GM18511 (cell line): ENCODE measurements at regions not wholly inside any gene's neighbourhood (a gene's known extent, or its start where the extent isn't known, plus 50 kb on each side); places are given as distances from the start of the nearest gene placed in this dataset.
"Not testable (repeated sequence)": the region's sequence is repeated elsewhere in the genome, so short reads cannot be mapped to it uniquely, and the experiment has no call there.

Experiments used
- ATAC-seq: cut with Tn5 transposase; IDR thresholded peaks from one replicate; pipeline ENCODE4 v1.9.1; 2021; ENCODE audit warnings: mild to moderate bottlenecking, moderate library complexity; ENCODE audit not compliant: unreplicated experiment

GRCh38 chr4:134747108-134747805 lies 545.7 kb upstream of the PABPC4L start:
- ATAC-seq, result no peak

GRCh38 chr4:134740290-134740689 lies 538.7 kb upstream of the PABPC4L start:
- no peak for ATAC-seq

GRCh38 chr4:134735901-134736300 lies 534.3 kb upstream of the PABPC4L start:
- ATAC-seq, result no peak

DNA sequence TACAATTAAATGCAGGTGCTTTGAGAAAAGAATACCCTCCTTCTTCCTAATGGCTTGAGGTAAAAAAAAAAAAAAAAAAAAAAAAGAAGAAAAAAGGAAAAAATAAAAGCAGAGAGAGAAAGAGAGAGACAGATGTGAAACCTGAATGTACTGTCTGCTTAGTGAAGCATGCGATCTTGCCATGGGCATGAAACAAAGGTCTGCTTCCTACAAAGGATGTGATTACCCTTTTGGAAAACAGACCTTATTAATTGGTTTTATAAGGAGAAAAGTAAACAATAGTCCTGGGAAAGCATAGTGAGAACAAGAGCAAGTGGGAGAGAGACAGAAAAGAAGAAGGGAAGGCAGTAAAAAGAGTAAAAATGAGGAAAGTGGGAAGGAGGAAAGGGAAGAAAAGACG lies 526.1 kb upstream of the PABPC4L start:
- ATAC-seq, result no peak

GRCh38 chr4:134722306-134722705 lies 520.7 kb upstream of the PABPC4L start:
- ATAC-seq, result no peak

- ATAC-seq, result no peak
Observed at GRCh38 chr4:134720030-134720429, 518.4 kb upstream of the PABPC4L start.

- ATAC-seq, result no peak
Observed at GRCh38 chr4:134708616-134709015, 507.0 kb upstream of the PABPC4L start.

- ATAC-seq, result no peak
Observed at GRCh38 chr4:134708026-134708425, 506.4 kb upstream of the PABPC4L start.

DNA sequence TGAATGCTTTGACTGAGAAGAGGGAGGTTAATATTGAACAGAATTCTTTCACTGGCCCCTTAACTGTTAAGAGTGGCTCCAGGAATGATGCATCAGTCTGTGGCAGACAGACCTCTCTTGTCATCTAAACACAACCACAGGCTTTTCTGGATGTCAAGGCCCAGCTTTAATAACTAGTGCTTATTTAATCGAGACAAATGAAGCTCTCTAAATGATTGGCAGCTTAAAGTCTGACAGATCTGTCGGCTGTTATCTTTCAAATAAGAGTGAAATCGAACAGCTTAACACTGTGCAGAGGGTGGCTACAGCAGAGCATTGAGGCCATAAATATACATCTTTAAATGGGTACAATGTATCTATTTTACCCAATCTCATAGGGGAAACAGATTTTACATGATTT lies 500.8 kb upstream of the PABPC4L start:
- no peak for ATAC-seq

- ATAC-seq, result no peak
Observed at GRCh38 chr4:134700251-134700650, 498.7 kb upstream of the PABPC4L start.

DNA sequence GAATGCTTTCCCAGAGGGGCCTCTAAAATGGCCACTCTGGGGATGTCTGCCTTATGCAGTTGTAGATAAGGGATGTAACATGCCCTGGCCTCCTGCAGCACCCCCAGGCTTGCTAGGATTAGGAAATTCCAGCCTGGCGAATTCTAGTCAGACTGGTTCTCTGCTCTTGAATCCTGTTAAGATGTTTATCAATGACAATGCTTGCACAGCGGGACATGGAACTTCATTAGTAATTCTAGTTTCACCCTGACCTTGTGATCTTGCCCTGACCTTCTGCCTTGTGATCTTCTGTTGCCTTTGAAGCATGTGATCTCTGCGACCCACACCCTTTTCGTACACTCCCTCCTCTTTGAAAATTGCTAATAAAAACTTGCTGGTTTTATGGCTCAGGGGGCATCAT lies 497.2 kb upstream of the PABPC4L start:
- not testable (repeated sequence) for ATAC-seq

DNA sequence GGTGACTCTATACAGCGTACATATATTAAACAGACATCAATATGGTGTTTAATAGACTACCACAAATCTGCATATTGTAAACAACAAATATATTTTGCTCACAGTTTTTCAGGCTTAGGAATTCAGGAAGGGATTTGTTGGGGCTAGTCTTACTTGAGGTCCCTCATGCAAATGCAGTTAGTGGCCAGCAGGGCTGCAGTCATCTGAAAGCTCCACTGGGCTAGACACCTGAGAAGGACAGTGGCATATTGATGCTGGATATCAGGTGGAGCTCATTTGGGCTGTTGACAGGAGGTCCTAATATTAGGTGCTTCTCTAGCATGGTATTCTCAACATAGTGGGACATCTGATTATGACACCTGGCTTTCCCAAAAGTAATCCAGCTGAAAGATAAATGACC lies 493.8 kb upstream of the PABPC4L start:
- ATAC-seq, result no peak

GRCh38 chr4:134691915-134692314 lies 490.3 kb upstream of the PABPC4L start:
- ATAC-seq, result no peak

DNA sequence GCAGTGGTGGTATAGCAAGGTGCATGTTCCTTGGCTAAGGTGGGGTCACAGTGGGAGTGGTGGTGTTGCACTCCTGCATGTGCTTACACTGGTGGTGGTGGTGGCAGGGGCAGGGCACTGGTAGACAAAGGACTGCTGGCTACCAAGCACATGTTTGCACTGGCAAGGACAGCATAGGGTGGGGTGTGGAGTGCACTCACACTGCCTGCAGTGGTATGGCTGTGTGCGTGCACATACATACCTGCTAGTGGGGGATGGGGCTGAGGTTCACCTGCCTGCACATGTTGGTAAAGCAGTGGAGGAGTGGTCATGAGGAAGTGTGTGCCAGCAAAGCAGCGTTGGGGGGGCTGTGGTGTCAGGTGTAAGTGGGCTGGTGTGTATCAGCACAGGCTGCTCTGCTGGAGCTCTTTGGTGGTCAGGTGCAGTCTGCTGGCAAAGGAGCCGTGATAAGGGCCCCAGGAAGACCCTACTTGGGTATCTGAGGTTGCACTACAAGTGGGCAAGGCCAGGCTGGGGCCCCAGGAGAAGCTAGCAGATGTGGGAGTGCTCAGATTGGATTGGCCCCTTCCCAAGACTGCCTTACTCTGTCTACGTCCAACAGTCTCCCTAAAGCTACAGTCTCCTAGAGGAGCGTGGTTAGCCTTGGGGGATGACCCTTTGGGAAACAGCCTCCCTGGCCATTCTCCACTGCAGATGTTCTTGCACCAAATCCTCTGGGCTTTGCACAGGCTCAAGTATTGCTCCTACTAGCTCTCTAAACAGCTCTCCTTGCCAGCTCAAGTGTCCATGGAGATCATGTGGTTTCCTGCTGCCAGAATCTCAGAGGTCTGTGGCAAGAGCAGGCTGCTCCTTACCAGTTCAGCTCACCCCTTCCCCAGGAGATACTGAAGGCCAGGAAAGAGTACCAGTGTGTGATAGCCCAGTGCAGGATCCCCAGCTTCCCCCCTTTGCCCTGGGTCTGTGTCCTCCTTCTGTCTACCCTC lies 486.3 kb upstream of the PABPC4L start:
- no peak for ATAC-seq

GRCh38 chr4:134677209-134677814 lies 475.7 kb upstream of the PABPC4L start:
- no peak for ATAC-seq

DNA sequence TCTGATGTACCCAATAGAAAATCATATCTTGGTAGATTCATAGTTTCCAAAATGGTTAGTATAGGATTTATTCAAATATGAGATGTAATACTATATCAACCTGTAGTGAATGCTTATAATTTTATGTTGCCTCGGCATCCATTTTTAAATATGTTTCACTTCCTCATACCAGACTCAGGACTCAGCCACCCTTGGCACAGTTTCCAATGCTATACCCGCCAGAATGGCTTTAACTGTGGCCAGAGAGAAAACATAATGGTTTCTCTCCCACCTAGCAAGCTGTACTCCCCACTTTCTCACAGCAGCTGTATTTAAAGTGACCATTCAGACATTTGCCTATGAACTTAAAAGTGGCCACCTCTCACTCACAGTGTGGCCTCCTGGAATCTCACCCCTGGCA lies 466.6 kb upstream of the PABPC4L start:
- no peak for ATAC-seq

GRCh38 chr4:134666640-134667039 lies 465.1 kb upstream of the PABPC4L start:
- ATAC-seq, result no peak

- ATAC-seq, result no peak
Observed at GRCh38 chr4:134665429-134665828, 463.8 kb upstream of the PABPC4L start.

GRCh38 chr4:134663742-134664141 lies 462.2 kb upstream of the PABPC4L start:
- no peak for ATAC-seq

DNA sequence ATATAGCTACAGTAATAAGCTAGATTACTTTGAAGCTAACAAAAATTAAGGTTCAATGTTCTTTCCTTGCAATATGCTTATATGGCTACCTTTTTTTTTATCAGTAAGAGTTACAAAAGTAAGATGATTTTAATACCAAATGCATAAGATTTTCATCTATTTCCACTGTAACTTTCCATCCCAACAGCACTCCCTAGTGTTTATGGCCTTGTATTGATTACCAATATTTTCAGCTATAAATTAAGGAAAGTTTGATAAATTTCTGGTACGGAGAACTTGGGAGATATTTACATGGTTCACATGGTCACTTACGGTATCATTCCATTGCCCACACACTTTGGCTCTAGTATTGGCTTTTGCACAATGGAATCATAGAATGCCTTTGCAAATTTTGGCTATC lies 448.9 kb upstream of the PABPC4L start:
- no peak for ATAC-seq

- ATAC-seq, result no peak
Observed at GRCh38 chr4:134645778-134646177, 444.2 kb upstream of the PABPC4L start.
